ENCODE measurements at regions not wholly inside any gene's neighbourhood (a gene's known extent, or its start where the extent isn't known, plus 50 kb on each side); places are given as distances from the start of the nearest gene placed in this dataset.
"Not testable (repeated sequence)": the region's sequence is repeated elsewhere in the genome, so short reads cannot be mapped to it uniquely, and the experiment has no call there.

DNA sequence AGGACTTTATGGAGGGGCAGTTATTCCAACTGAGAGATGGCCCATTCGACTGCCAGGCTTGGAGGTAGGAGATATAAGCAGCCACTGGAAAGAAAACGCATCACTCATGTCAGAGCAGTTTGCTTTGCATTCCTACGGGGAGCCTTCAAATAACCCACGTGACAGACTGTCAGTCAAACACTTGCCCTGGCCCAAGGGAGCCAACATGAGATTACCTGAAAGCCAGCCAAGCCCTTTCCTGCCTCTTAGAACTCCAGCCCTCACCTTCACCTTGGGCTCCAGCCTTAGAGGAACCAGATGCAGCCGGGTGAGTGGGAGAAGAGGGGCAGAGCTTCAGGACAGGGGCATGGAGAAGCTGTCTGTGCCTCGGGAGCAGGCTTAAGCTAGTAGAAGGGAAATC is 95.3 kb upstream of the CXCL13 start:
- DNase-seq (ENCODE audit: low read depth) = no peak

DNA sequence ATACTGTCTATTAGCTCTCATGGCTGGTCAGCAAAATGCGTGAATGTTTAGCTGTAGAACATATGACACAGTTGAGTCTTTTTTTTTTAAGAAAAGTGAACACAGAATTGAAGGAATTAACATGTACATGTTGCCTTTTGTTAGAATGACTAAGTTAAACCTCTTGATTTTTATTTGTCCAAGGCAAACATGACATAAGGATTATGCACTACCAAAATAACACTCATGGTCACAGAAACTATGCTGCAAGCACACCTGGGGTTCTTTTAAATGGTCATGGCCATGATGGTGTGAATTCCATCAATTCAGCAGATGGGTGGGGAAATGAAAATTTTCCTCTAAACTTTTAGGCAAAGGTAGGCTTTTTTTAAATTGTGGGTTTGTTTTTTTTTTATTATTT is 80.1 kb upstream of the CXCL13 start:
- DNase-seq (ENCODE audit: low read depth) = no peak

DNA sequence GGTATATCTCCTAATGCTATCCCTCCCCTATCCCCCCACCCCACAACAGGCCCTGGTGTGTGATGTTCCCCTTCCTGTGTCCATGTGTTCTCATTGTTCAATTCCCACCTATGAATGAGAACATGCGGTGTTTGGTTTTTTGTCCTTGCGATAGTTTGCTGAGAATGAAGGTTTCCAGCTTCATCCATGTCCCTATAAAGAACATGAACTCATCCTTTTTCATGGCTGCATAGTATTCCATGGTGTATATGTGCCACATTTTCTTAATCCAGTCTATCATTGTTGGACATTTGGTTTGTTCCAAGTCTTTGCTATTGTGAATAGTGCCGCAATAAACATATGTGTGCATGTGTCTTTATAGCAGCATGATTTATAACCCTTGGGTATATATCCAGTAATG is 77.7 kb upstream of the CXCL13 start:
- not testable (repeated sequence) for DNase-seq (ENCODE audit: low read depth)

DNA sequence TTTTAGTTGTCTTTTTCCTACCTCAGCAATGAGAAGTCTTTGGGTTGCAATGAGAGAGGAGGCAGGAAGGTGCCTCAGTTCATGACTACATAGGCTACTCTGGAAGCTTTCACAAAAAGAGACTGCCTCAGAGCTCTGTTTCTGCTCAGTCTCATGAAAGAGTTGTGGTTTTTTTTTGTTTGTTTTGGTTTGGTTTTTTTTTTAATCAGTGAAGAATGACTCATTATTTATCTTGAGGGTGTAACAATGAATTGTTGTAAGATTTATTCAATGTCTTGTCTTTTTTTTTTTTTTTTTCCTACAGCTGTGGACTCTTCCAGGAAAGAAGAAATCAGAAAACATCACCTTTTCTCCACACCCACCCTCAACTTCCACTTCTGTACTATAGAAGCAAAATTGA is 67.5 kb upstream of the CXCL13 start:
- DNase-seq (ENCODE audit: low read depth) = no peak

DNA sequence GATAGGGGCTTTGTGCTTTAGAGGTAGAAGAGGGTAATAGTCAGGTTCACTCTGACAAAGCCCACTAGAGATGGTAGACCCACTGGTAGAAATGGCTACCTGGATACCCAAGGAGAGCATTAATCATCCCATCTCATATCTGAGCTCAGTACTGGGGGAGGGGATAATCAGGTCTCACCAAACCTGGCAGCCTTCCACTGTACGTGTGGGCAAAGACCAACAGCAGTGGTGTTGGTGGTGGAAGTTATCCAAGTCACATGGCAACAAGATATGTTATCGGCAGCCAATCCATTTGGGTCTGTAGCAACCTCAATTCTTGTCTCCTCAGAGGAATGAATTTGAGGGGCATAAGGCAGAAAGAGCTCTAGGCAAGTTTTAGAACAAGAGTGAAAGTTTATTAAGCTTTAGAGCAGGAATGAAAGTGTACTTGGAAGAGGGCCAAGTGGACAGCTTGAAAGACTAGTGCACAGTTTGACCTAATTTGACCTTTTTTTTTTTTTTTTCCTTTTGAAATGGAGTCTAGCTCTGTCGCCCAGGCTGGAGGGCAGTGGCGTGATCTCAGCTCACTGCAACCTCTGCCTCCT is 67.0 kb upstream of the CXCL13 start:
- DNase-seq (ENCODE audit: low read depth) = no peak
